ENCODE measurements at regions not wholly inside any gene's neighbourhood (a gene's known extent, or its start where the extent isn't known, plus 50 kb on each side); places are given as distances from the start of the nearest gene placed in this dataset.
"Not testable (repeated sequence)": the region's sequence is repeated elsewhere in the genome, so short reads cannot be mapped to it uniquely, and the experiment has no call there.

DNA sequence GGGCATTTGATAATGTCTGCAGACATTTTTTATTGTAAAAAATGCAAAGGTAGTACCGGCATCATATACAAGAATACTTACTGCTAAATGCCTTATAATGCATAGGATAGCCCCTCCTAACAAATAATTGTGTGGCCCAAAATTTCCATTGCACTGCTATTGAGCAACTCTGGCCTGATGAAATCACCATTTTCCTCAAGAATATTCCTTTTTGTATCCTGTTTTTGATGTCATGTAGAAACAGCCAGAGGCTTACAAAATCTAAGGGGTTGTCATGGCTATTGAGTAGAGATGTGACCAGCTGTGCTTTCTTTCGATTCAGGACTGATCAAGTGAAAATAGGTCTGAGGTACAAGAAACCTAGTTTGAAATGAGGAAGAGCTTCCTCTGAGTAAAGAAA, 854.3 kb downstream of the KCNA4 start:
- FAIRE-seq = no peak
- DNase-seq (ENCODE audit: insufficient read length, low spot score) = no peak
- no peak for TF ChIP-seq SPI1 (IDR thresholded peaks at IDR 0.05; ENCODE audit: low read depth, low read length)
- TF ChIP-seq POLR2A (IDR thresholded peaks at IDR 0.05; ENCODE audit: low read depth, low read length) = no peak
- TF ChIP-seq TAF1 (IDR thresholded peaks at IDR 0.05; ENCODE audit: low read depth, low read length) = no peak
- TF ChIP-seq POLR2AphosphoS5 (IDR thresholded peaks at IDR 0.05; ENCODE audit: low read depth, low read length) = no peak
- TF ChIP-seq POU2F2 (IDR thresholded peaks at IDR 0.05; ENCODE audit: low read depth, low read length) = no peak
- TF ChIP-seq PAX5 (IDR thresholded peaks at IDR 0.05; ENCODE audit: insufficient read depth, low read length, severe bottlenecking) = no peak

DNA sequence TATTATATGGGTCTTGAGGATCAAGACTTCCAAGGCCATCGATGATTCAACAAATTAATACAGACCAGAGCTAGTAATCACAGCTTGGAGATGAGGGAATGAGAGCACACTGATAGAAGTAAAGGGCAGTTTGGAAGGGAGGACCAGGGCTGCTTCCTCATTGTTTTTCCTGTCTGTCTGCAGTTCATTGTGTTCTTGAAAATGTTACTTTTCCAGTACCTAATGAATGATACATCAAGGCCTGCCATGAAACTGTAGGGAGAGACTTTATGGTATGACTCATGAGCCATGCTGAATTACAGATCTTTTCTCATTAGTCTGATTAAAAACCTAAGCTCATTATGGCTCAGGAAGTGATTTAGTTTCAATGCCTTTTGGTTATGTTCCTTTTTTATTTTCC, 855.6 kb downstream of the KCNA4 start:
- FAIRE-seq (no peak), DNase-seq (ENCODE audit: insufficient read length, low spot score) (no peak)
- no peak for TF ChIP-seq TAF1 (IDR thresholded peaks at IDR 0.05; ENCODE audit: low read depth, low read length)
- no peak for TF ChIP-seq POLR2A (IDR thresholded peaks at IDR 0.05; ENCODE audit: low read depth, low read length)
- no peak for TF ChIP-seq POLR2AphosphoS5 (IDR thresholded peaks at IDR 0.05; ENCODE audit: low read depth, low read length)
- no peak for TF ChIP-seq POU2F2 (IDR thresholded peaks at IDR 0.05; ENCODE audit: low read depth, low read length)
- no peak for TF ChIP-seq SPI1 (IDR thresholded peaks at IDR 0.05; ENCODE audit: low read depth, low read length)
- no peak for TF ChIP-seq PAX5 (IDR thresholded peaks at IDR 0.05; ENCODE audit: insufficient read depth, low read length, severe bottlenecking)

DNA sequence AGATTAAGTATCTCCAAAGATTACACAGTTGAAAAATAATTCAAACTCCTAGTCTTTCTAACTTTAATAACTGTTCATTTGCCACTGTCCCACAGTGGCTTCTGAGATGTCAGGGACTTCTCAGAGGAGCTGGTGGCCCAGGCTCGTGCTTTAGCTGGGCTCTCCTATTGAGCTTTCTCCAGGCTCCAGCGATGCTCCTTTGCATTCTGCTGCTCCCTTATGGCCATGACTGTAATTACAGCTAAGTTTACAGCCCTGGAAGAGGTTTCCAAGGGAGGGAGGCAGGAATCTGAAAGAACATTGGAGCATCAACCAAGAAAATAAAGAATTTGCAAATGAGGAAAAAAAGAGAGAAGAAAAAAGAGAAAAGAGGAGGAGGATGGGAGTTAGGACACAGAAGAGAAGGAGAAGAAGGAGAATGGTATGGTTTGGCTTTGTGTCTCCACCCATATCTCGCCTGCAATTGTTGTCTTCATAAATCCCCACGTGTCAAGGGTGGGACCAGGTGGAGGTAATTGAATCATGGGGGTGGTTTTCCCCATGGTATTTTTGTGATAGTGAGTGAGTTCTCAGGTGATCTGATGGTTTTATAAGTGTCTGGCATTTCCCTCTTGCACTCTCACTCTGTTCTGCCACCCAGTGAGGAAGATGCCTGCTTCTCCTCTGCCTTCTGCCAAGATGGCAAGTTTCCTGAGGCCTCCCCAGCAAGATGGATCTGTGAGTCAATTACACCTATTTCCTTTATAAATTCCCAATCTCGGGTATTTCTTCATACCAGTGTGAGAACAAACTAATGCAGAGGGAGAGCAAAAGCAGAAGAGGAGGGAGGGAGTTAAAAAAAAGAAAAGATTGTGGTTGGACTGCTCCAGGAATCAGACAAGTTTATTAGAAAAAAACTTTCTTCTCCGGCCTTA, 857.0 kb downstream of the KCNA4 start:
- DNase-seq (ENCODE audit: insufficient read length, low spot score) (peak; percentile 0), FAIRE-seq (no peak)
- TF ChIP-seq SPI1 (IDR thresholded peaks at IDR 0.05; ENCODE audit: low read depth, low read length) = no peak
- TF ChIP-seq POU2F2 (IDR thresholded peaks at IDR 0.05; ENCODE audit: low read depth, low read length) = no peak
- no peak for TF ChIP-seq TAF1 (IDR thresholded peaks at IDR 0.05; ENCODE audit: low read depth, low read length)
- TF ChIP-seq PAX5 (IDR thresholded peaks at IDR 0.05; ENCODE audit: insufficient read depth, low read length, severe bottlenecking) = no peak
- TF ChIP-seq POLR2AphosphoS5 (IDR thresholded peaks at IDR 0.05; ENCODE audit: low read depth, low read length) = no peak
- no peak for TF ChIP-seq POLR2A (IDR thresholded peaks at IDR 0.05; ENCODE audit: low read depth, low read length)

DNA sequence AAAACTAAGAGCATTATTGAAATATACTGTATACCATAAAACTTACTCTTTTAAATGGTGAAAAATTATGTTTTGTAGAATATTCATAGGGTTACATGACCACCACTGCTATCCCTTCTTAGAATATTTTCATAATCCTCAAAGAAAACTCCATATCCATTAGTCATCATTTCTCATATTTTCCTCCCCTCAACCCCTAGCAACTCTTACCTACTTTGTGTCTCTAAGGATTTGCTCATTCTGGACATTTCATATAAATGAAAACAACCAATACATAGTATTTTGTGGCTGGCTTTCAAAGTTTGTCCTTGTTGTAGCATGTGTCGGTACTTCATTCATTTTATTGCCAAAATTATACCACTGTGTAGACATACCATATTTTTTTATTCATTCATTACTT, 863.8 kb downstream of the KCNA4 start:
- FAIRE-seq (no peak), DNase-seq (ENCODE audit: insufficient read length, low spot score) (no peak)
- TF ChIP-seq POLR2A (IDR thresholded peaks at IDR 0.05; ENCODE audit: low read depth, low read length) (no peak), SPI1 (IDR thresholded peaks at IDR 0.05; ENCODE audit: low read depth, low read length) (no peak), TAF1 (IDR thresholded peaks at IDR 0.05; ENCODE audit: low read depth, low read length) (no peak), PAX5 (IDR thresholded peaks at IDR 0.05; ENCODE audit: insufficient read depth, low read length, severe bottlenecking) (no peak), POU2F2 (IDR thresholded peaks at IDR 0.05; ENCODE audit: low read depth, low read length) (no peak)

GRCh38 chr11:29142573-29142972, 874.3 kb downstream of the KCNA4 start:
- DNase-seq (ENCODE audit: insufficient read length, low spot score); FAIRE-seq: not testable (repeated sequence)

DNA sequence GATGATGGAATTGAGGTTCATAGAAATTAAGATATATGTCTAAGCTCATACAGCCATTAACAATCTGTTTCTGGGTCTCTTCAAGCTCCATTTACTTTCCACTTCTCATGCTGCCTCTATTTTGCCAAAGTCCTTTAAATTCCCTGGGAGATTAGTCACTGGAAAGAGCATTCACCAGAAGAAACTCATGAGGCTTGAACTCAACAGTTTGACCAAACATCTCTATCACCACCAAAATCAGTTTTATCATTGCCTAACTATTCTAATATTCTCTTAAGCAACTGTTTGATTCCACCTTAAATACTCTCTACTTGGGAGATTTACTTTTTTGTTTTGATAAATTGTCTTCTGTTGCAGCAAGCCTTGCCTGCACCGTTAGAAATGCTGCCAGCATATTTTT, 881.3 kb downstream of the KCNA4 start:
- DNase-seq (ENCODE audit: insufficient read length, low spot score) = no peak
- FAIRE-seq = no peak
- TF ChIP-seq POLR2A (IDR thresholded peaks at IDR 0.05; ENCODE audit: low read depth, low read length) = no peak
- no peak for TF ChIP-seq TAF1 (IDR thresholded peaks at IDR 0.05; ENCODE audit: low read depth, low read length)
- no peak for TF ChIP-seq SPI1 (IDR thresholded peaks at IDR 0.05; ENCODE audit: low read depth, low read length)
- TF ChIP-seq POU2F2 (IDR thresholded peaks at IDR 0.05; ENCODE audit: low read depth, low read length) = no peak

DNA sequence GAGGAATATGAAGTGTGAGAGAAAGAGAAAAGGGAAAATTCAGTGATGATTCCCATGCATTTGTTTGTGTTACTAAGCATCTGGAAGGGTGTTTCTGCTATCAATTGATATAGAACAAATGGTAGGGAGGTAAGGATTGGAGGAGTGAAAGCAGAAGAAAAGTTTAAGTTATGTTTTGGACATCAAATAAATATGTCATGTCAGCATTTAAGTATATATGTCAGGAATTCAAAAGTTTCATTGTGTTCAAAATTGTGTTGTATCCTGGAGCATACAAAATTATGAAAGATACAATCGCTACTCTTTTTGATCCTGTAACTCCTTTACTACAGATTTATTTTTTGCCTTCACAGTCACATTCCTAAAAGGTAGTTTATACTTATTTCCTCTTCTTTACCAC, 885.8 kb downstream of the KCNA4 start:
- no peak for FAIRE-seq
- DNase-seq (ENCODE audit: insufficient read length, low spot score) = no peak
- TF ChIP-seq POU2F2 (IDR thresholded peaks at IDR 0.05; ENCODE audit: low read depth, low read length) (no peak), POLR2AphosphoS5 (IDR thresholded peaks at IDR 0.05; ENCODE audit: low read depth, low read length) (no peak), TAF1 (IDR thresholded peaks at IDR 0.05; ENCODE audit: low read depth, low read length) (no peak), SPI1 (IDR thresholded peaks at IDR 0.05; ENCODE audit: low read depth, low read length) (no peak), POLR2A (IDR thresholded peaks at IDR 0.05; ENCODE audit: low read depth, low read length) (no peak), PAX5 (IDR thresholded peaks at IDR 0.05; ENCODE audit: insufficient read depth, low read length, severe bottlenecking) (no peak)

DNA sequence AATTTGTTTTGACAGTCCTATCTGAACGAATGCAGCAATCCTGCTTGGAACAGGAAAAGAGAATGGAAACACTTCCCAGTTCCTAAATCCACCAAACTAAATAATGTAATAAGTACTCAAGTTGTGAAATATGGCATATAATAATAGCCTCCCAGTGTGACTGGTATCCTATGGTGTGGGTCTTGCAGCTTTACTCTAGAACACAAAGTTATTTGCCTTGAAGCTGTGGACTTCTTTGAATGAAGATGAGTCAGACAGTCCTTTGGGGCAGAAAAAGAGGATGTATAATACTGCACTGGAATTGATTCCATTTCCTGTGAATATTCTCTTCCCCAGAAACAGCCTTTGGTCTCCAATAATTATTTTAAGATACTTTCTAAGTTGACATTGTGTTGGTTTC, 887.0 kb downstream of the KCNA4 start:
- FAIRE-seq = no peak
- no peak for DNase-seq (ENCODE audit: insufficient read length, low spot score)
- TF ChIP-seq PAX5 (IDR thresholded peaks at IDR 0.05; ENCODE audit: insufficient read depth, low read length, severe bottlenecking) (no peak), TAF1 (IDR thresholded peaks at IDR 0.05; ENCODE audit: low read depth, low read length) (no peak), POLR2AphosphoS5 (IDR thresholded peaks at IDR 0.05; ENCODE audit: low read depth, low read length) (no peak), POLR2A (IDR thresholded peaks at IDR 0.05; ENCODE audit: low read depth, low read length) (no peak), SPI1 (IDR thresholded peaks at IDR 0.05; ENCODE audit: low read depth, low read length) (no peak), POU2F2 (IDR thresholded peaks at IDR 0.05; ENCODE audit: low read depth, low read length) (no peak)

DNA sequence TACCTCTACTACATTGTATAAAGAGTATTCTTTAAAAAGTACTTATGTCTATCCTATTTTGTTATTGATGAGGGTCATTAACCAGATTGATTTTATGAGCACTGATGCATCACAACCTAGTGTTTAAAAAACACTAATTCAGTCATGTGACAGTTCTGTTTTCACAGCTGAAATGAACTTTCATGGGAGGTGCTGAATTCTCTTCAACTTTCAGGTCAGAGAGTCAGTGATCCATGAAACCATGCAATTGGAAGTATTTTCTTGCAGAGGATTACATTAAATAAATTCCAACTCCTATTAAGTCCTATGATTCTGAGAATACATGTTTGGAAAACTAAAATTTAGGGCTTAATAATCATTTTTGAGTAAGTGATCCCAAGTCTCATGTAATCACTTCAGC, 889.4 kb downstream of the KCNA4 start:
- no peak for DNase-seq (ENCODE audit: insufficient read length, low spot score)
- TF ChIP-seq POLR2A (IDR thresholded peaks at IDR 0.05; ENCODE audit: low read depth, low read length) = no peak
- TF ChIP-seq TAF1 (IDR thresholded peaks at IDR 0.05; ENCODE audit: low read depth, low read length) = no peak
- no peak for TF ChIP-seq SPI1 (IDR thresholded peaks at IDR 0.05; ENCODE audit: low read depth, low read length)
- TF ChIP-seq POU2F2 (IDR thresholded peaks at IDR 0.05; ENCODE audit: low read depth, low read length) = no peak
- no peak for TF ChIP-seq PAX5 (IDR thresholded peaks at IDR 0.05; ENCODE audit: insufficient read depth, low read length, severe bottlenecking)
- no peak for TF ChIP-seq POLR2AphosphoS5 (IDR thresholded peaks at IDR 0.05; ENCODE audit: low read depth, low read length)
- no peak for FAIRE-seq

GRCh38 chr11:29125606-29126005, 891.2 kb downstream of the KCNA4 start:
- FAIRE-seq = no peak
- TF ChIP-seq POU2F2 (IDR thresholded peaks at IDR 0.05; ENCODE audit: low read depth, low read length) = no peak
- no peak for DNase-seq (ENCODE audit: insufficient read length, low spot score)
